ENCODE measurements at regions not wholly inside any gene's neighbourhood (a gene's known extent, or its start where the extent isn't known, plus 50 kb on each side); places are given as distances from the start of the nearest gene placed in this dataset.

DNA sequence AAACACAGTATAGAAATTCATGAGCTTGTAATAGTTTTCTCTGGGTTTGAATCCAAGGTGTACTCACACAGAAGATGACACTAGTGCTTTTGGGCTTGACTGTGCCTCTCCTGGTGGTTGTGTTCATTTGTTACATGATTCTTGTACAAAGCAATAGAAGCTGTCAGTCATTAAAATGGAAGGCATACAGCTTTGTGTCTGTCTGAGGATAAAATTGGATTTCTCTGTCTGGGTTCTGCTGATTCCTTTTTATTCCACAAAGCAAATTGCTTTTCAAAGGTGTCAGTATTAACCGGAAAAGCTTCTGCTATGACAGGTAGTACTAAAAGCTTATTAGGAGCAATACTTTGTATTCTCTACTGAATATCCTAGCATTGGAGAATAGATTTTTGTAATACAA lies 361.2 kb downstream of the SLC6A15 start:
- Mint-ChIP-seq H3K4me3 (no peak overlapping the region), H3K9me3 (no peaks in the 10 kb centered on the region), H3K36me3 (ENCODE audit: low read depth) (no peaks in the 10 kb centered on the region), H3K4me1 (ENCODE audit: low read depth) (no peaks in the 10 kb centered on the region; the same call in 1 of the 2 replicates), H3K27ac (no peak overlapping the region), H3K27me3 (ENCODE audit: insufficient read depth) (no peaks in the 10 kb centered on the region)
- TF ChIP-seq, protein P1, sequence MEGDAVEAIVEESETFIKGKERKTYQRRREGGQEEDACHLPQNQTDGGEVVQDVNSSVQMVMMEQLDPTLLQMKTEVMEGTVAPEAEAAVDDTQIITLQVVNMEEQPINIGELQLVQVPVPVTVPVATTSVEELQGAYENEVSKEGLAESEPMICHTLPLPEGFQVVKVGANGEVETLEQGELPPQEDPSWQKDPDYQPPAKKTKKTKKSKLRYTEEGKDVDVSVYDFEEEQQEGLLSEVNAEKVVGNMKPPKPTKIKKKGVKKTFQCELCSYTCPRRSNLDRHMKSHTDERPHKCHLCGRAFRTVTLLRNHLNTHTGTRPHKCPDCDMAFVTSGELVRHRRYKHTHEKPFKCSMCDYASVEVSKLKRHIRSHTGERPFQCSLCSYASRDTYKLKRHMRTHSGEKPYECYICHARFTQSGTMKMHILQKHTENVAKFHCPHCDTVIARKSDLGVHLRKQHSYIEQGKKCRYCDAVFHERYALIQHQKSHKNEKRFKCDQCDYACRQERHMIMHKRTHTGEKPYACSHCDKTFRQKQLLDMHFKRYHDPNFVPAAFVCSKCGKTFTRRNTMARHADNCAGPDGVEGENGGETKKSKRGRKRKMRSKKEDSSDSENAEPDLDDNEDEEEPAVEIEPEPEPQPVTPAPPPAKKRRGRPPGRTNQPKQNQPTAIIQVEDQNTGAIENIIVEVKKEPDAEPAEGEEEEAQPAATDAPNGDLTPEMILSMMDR (IDR thresholded peaks at IDR 0.05): no peak
- DNase-seq: no peak

GRCh38 chr12:84550518-84550917 lies 362.1 kb downstream of the SLC6A15 start:
- Mint-ChIP-seq H3K27me3 (ENCODE audit: insufficient read depth) (no peaks in the 10 kb centered on the region), H3K4me3 (no peak overlapping the region), H3K9me3 (no peaks in the 10 kb centered on the region), H3K4me1 (ENCODE audit: low read depth) (no peaks in the 10 kb centered on the region; the same call in 1 of the 2 replicates), H3K27ac (no peak overlapping the region), H3K36me3 (ENCODE audit: low read depth) (no peaks in the 10 kb centered on the region)
- DNase-seq: no peak
- TF ChIP-seq, protein P1 (IDR thresholded peaks at IDR 0.05): no peak

GRCh38 chr12:84542289-84542688 lies 370.3 kb downstream of the SLC6A15 start:
- no peaks in the 10 kb centered on the region for H3K27me3 Mint-ChIP-seq (ENCODE audit: insufficient read depth)
- H3K9me3 Mint-ChIP-seq: no peaks in the 10 kb centered on the region
- no peak for DNase-seq
- TF ChIP-seq, protein P1 (IDR thresholded peaks at IDR 0.05): no peak
- H3K4me1 Mint-ChIP-seq (ENCODE audit: low read depth): no peaks in the 10 kb centered on the region
- H3K27ac Mint-ChIP-seq: no peak overlapping the region
- no peak overlapping the region for H3K4me3 Mint-ChIP-seq
- no peaks in the 10 kb centered on the region for H3K36me3 Mint-ChIP-seq (ENCODE audit: low read depth)

DNA sequence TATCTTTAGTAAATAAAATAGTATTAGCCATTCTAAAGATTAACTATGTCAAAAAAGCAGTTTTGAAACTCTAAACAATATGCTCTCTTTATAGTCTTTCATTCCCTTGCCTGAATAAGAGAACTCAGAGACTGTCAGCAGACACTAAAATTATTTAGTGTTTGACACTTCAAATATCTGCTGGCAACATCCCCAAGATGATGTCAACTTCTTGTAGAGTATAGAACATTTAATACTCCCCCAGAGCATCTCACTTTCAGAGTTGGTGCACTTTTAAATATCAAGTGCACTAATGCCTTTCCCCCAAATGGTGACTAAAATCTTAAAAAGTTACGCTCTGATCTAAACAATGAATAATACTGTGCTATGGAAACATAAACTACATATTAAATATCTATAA lies 374.9 kb downstream of the SLC6A15 start:
- Mint-ChIP-seq H3K4me3 (no peak overlapping the region), H3K27ac (no peak overlapping the region), H3K27me3 (ENCODE audit: insufficient read depth) (peaks cover 3% of the 10 kb centered on the region; the same call in 1 of the 2 replicates), H3K4me1 (ENCODE audit: low read depth) (no peaks in the 10 kb centered on the region), H3K36me3 (ENCODE audit: low read depth) (no peaks in the 10 kb centered on the region), H3K9me3 (peaks cover 4% of the 10 kb centered on the region; the same call in 1 of the 2 replicates)
- TF ChIP-seq, protein P1 (IDR thresholded peaks at IDR 0.05): no peak
- no peak for DNase-seq

GRCh38 chr12:84512751-84513150 lies 399.8 kb downstream of the SLC6A15 start:
- Mint-ChIP-seq H3K27me3 (ENCODE audit: insufficient read depth) (no peaks in the 10 kb centered on the region), H3K4me1 (ENCODE audit: low read depth) (peaks cover 24% of the 10 kb centered on the region), H3K4me3 (no peak overlapping the region), H3K36me3 (ENCODE audit: low read depth) (no peaks in the 10 kb centered on the region), H3K9me3 (no peaks in the 10 kb centered on the region), H3K27ac (no peak overlapping the region)
- TF ChIP-seq, protein P1 (IDR thresholded peaks at IDR 0.05): no peak
- DNase-seq: no peak

- H3K27me3 Mint-ChIP-seq (ENCODE audit: insufficient read depth): no peaks in the 10 kb centered on the region
- no peak for DNase-seq
- H3K27ac Mint-ChIP-seq: peak overlapping the region; percentile 86
- no peaks in the 10 kb centered on the region for H3K9me3 Mint-ChIP-seq
- H3K36me3 Mint-ChIP-seq (ENCODE audit: low read depth): no peaks in the 10 kb centered on the region
- TF ChIP-seq, protein P1 (IDR thresholded peaks at IDR 0.05): no peak
- H3K4me3 Mint-ChIP-seq: peak overlapping the region; percentile 73
- H3K4me1 Mint-ChIP-seq (ENCODE audit: low read depth): peaks cover 26% of the 10 kb centered on the region
These were observed 403.7 kb downstream of the SLC6A15 start for GRCh38 chr12:84508851-84509260.

All from HFFc6 (cell line).